HUES48 (cell line): ENCODE measurements at regions not wholly inside any gene's neighbourhood (a gene's known extent, or its start where the extent isn't known, plus 50 kb on each side); places are given as distances from the start of the nearest gene placed in this dataset.

ENCODE experiments used
- H3K27ac ChIP-seq: one replicate; pipeline ENCODE4 v1.7.0; 2013; ENCODE audit warnings: low read depth, low read length, inconsistent platforms
- H3K27me3 ChIP-seq: 2 replicates; pipeline ENCODE4 v1.6.1; 2013; ENCODE audit warnings: mild to moderate bottlenecking, low read length; ENCODE audit not compliant: control insufficient read depth, insufficient read depth
- H3K36me3 ChIP-seq: 2 replicates; pipeline ENCODE4 v1.6.1; 2013; ENCODE audit warnings: low read length; ENCODE audit not compliant: control insufficient read depth, insufficient read depth
- H3K4me1 ChIP-seq: 2 replicates; pipeline ENCODE4 v1.6.1; 2013; ENCODE audit warnings: mild to moderate bottlenecking, low read length; ENCODE audit not compliant: control insufficient read depth, insufficient read depth
- H3K4me3 ChIP-seq: 2 replicates; pipeline ENCODE4 v1.5.1; 2013; ENCODE audit warnings: mild to moderate bottlenecking, low read depth, low read length
- H3K9ac ChIP-seq: 2 replicates; pipeline ENCODE4 v1.6.1; 2013; ENCODE audit warnings: mild to moderate bottlenecking, low read depth, low read length, moderate library complexity
- H3K9me3 ChIP-seq: 2 replicates; pipeline ENCODE4 v1.6.1; 2013; ENCODE audit warnings: low read length; ENCODE audit not compliant: control insufficient read depth, insufficient read depth

GRCh38 chr2:235358981-235359471 is 134.8 kb upstream of the AGAP1 start:
- Histone ChIP-seq H3K9me3 (no peaks in the 10 kb centered on the region), H3K27me3 (no peaks in the 10 kb centered on the region), H3K9ac (no peak overlapping the region), H3K27ac (no peak overlapping the region), H3K4me3 (no peak overlapping the region), H3K4me1 (no peaks in the 10 kb centered on the region), H3K36me3 (no peaks in the 10 kb centered on the region)

DNA sequence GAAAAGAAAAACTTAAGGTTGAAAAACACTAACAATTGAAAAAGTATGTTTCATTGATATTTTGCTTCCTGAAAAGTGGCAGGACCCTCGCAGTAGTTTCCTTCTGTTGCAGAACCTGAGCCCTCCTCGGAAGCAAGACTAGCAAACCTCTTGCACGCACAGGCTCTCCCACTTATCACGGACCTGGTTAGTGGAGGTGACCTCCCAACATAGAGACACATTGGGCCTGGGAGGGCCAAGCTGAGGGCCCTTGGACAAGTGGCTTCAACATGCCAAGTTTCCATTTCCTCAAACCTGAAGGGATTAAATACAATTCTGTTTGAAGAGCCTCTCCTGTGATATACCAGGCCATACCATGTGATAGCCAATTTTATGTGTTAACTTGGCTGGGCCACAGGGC is 133.4 kb upstream of the AGAP1 start:
- Histone ChIP-seq H3K9ac (no peak overlapping the region), H3K9me3 (no peaks in the 10 kb centered on the region), H3K36me3 (no peaks in the 10 kb centered on the region), H3K27ac (no peak overlapping the region), H3K4me1 (no peaks in the 10 kb centered on the region), H3K27me3 (no peaks in the 10 kb centered on the region), H3K4me3 (no peak overlapping the region)

DNA sequence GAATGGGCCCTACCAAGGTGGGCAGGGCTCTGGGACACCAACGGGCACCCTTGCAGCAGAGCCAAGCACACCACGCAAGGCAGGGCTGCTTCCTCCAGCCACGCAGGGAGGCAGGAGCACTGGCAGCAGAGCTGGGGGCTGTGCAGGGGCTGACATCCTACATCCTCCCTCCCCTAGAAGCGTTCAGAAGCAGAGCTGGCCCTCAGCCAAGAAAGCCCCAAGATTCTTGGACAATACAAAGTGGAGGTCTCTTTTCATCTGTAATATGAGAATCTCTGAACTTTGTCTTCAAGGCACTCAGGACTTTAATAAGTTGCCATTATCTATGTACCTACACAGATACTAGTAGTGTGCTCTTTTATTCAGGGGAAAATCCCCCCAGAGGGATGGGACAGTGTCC is 128.1 kb upstream of the AGAP1 start:
- no peak overlapping the region for H3K9ac ChIP-seq
- no peak overlapping the region for H3K27ac ChIP-seq
- H3K4me1 ChIP-seq = no peaks in the 10 kb centered on the region
- H3K27me3 ChIP-seq = no peaks in the 10 kb centered on the region
- no peak overlapping the region for H3K4me3 ChIP-seq
- no peaks in the 10 kb centered on the region for H3K36me3 ChIP-seq
- H3K9me3 ChIP-seq = no peaks in the 10 kb centered on the region

- H3K36me3 ChIP-seq = no peaks in the 10 kb centered on the region
- no peaks in the 10 kb centered on the region for H3K4me1 ChIP-seq
- no peak overlapping the region for H3K9ac ChIP-seq
- H3K9me3 ChIP-seq = no peaks in the 10 kb centered on the region
- H3K27me3 ChIP-seq = no peaks in the 10 kb centered on the region
- H3K4me3 ChIP-seq = no peak overlapping the region
- no peak overlapping the region for H3K27ac ChIP-seq
Measured at GRCh38 chr2:235366390-235366789, 127.5 kb upstream of the AGAP1 start.

- Histone ChIP-seq H3K27ac (no peak overlapping the region), H3K27me3 (no peaks in the 10 kb centered on the region), H3K9me3 (no peaks in the 10 kb centered on the region), H3K36me3 (no peaks in the 10 kb centered on the region), H3K4me3 (no peak overlapping the region), H3K9ac (no peak overlapping the region), H3K4me1 (no peaks in the 10 kb centered on the region)
Measured at GRCh38 chr2:235366807-235367206, 127.0 kb upstream of the AGAP1 start.

DNA sequence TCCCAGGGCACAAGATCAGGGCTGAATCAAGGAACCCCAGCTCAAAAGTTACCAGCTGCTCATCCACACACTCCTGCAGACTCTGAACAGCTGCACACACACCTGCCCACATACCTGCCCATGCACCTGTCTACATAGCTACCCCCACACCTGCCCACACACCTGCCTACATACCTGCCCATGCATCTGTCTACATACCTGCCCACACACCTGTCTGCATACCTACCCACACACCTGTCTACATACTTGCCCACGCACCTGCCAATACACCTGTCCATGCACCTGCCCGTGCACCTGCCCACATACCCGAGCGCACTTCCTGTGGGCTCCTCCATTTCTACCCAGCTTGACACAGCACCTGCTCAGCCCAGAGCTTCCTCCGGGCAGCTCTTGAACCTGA is 122.8 kb upstream of the AGAP1 start:
- Histone ChIP-seq H3K4me1 (no peaks in the 10 kb centered on the region), H3K9me3 (no peaks in the 10 kb centered on the region), H3K4me3 (no peak overlapping the region), H3K27me3 (no peaks in the 10 kb centered on the region), H3K27ac (no peak overlapping the region), H3K9ac (no peak overlapping the region), H3K36me3 (no peaks in the 10 kb centered on the region)

DNA sequence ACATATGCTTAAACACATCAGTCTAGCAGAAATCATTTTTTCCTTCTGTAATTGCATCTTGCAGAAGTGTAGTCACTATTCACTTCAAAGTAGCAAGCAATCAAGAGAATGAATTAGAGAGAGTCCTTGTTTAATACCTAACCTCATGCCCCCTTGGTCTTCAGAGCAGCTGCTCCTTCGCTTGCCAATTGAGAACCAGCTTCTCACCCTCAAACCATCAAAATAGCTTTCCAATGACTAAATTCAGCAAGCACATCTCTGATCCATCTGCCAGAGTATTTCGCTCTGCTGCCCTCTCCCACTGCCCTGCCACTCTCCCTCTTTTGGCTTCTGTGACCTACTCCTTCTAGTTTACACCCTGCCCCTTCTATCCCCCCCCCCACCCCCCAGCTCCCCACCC is 120.7 kb upstream of the AGAP1 start:
- H3K4me3 ChIP-seq = no peak overlapping the region
- H3K27me3 ChIP-seq = no peaks in the 10 kb centered on the region
- H3K4me1 ChIP-seq = no peaks in the 10 kb centered on the region
- H3K9me3 ChIP-seq = no peaks in the 10 kb centered on the region
- no peak overlapping the region for H3K27ac ChIP-seq
- H3K36me3 ChIP-seq = no peaks in the 10 kb centered on the region
- no peak overlapping the region for H3K9ac ChIP-seq

DNA sequence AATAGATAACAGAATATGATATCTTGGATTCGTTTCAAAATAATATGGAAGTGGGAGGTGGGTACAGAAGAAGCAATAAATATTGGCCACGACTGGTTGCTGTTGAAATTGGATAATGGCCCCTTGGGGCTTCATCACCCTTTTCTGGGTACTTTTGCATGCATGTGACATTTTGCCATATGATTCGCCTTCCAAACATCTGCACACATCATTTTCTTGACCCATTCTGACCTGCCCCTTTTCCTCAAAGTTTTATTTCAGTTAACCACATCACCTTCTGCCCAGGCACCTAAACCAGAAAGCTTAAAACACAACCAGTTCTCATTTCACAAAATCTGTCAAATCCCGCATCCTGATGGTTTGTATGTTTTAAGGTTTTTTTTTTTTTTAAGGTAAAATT is 116.7 kb upstream of the AGAP1 start:
- no peaks in the 10 kb centered on the region for H3K27me3 ChIP-seq
- H3K27ac ChIP-seq = no peak overlapping the region

GRCh38 chr2:235378246-235378645 is 115.6 kb upstream of the AGAP1 start:
- Histone ChIP-seq H3K9me3 (no peaks in the 10 kb centered on the region), H3K27me3 (no peaks in the 10 kb centered on the region), H3K36me3 (no peaks in the 10 kb centered on the region), H3K9ac (no peak overlapping the region), H3K4me1 (no peaks in the 10 kb centered on the region), H3K27ac (no peak overlapping the region), H3K4me3 (no peak overlapping the region)

More for the DNA sequence above, 116.7 kb upstream of the AGAP1 start:
- H3K4me3 ChIP-seq = no peak overlapping the region
- no peaks in the 10 kb centered on the region for H3K4me1 ChIP-seq
- H3K9ac ChIP-seq = no peak overlapping the region
- no peaks in the 10 kb centered on the region for H3K9me3 ChIP-seq
- H3K36me3 ChIP-seq = no peaks in the 10 kb centered on the region

GRCh38 chr2:235378944-235379343 is 114.9 kb upstream of the AGAP1 start:
- Histone ChIP-seq H3K27ac (no peak overlapping the region), H3K9ac (no peak overlapping the region), H3K27me3 (no peaks in the 10 kb centered on the region), H3K4me1 (no peaks in the 10 kb centered on the region), H3K36me3 (no peaks in the 10 kb centered on the region), H3K4me3 (no peak overlapping the region), H3K9me3 (no peaks in the 10 kb centered on the region)

- no peak overlapping the region for H3K9ac ChIP-seq
- H3K27me3 ChIP-seq = no peaks in the 10 kb centered on the region
- H3K27ac ChIP-seq = no peak overlapping the region
- no peaks in the 10 kb centered on the region for H3K9me3 ChIP-seq
- H3K4me3 ChIP-seq = no peak overlapping the region
- peaks cover 10% of the 10 kb centered on the region for H3K4me1 ChIP-seq
- H3K36me3 ChIP-seq = no peaks in the 10 kb centered on the region
Measured at GRCh38 chr2:235381261-235381912, 112.5 kb upstream of the AGAP1 start.
